IMR-90 (cell line): ENCODE measurements at regions not wholly inside any gene's neighbourhood (a gene's known extent, or its start where the extent isn't known, plus 50 kb on each side); places are given as distances from the start of the nearest gene placed in this dataset.

ENCODE experiments used
- ATAC-seq: fragments of 200-7000 bp; cut with Tn5 transposase; 2 replicates; pipeline ENCODE4 v1.9.1; 2020; ENCODE audit warnings: low read depth, mild to moderate bottlenecking, moderate library complexity
- BruUV-seq: library from RNA; stranded (reverse); fragments of 400-500 nt; replicated peaks from 2 replicates; lab custom pipeline; 2021; lab: Mats Ljungman, UMichigan
- CTCF ChIA-PET: fragments of 300-600 bp; formaldehyde crosslinking; extraction: SDS; loops from one replicate; lab custom pipeline; 2021; ENCODE audit warnings: antibody characterized with exemption; lab: Yijun Ruan, JAX
- POLR2A ChIA-PET: fragments of 300-600 bp; sonication (Branson Sonifier 250); formaldehyde crosslinking; loops from one replicate; lab custom pipeline; 2022; ENCODE audit warnings: antibody characterized with exemption; ENCODE audit not compliant: unreplicated experiment; lab: Charles Lee
- DNase-seq: peaks from one replicate; pipeline ENCODE4 v3.0.0; 2013
- H2AFZ ChIP-seq: replicated peaks from 2 replicates; pipeline ENCODE3; 2013; ENCODE audit warnings: low read length, mild to moderate bottlenecking; ENCODE audit not compliant: poor library complexity
- H2AK5ac ChIP-seq: 2 replicates; pipeline ENCODE4 v1.6.1; 2013; ENCODE audit warnings: low read depth, low read length, inconsistent platforms
- H2AK9ac ChIP-seq: replicated peaks from 2 replicates; pipeline ENCODE3; 2013; ENCODE audit warnings: mild to moderate bottlenecking, low read depth, low read length, moderate library complexity; ENCODE audit not compliant: poor library complexity
- H2BK120ac ChIP-seq: 2 replicates; pipeline ENCODE4 v1.6.1; 2013; ENCODE audit warnings: low read depth, low read length, inconsistent platforms
- H2BK15ac ChIP-seq: 3 replicates; pipeline ENCODE4 v1.6.1; 2013; ENCODE audit warnings: low read depth, low read length, inconsistent platforms
- H2BK20ac ChIP-seq: 2 replicates; pipeline ENCODE4 v1.6.1; 2013; ENCODE audit warnings: low read depth, mild to moderate bottlenecking, inconsistent platforms, low read length, moderate library complexity
- H2BK5ac ChIP-seq: 2 replicates; pipeline ENCODE4 v1.6.1; 2013; ENCODE audit warnings: mild to moderate bottlenecking, low read depth, low read length, inconsistent platforms; ENCODE audit not compliant: poor library complexity, severe bottlenecking
- H3K14ac ChIP-seq: replicated peaks from 2 replicates; pipeline ENCODE4 v1.6.1; 2013; ENCODE audit warnings: low read depth, low read length, inconsistent platforms
- H3K18ac ChIP-seq: 2 replicates; pipeline ENCODE4 v1.6.1; 2013; ENCODE audit warnings: low read depth, low read length, control low read depth
- H3K23ac ChIP-seq: 2 replicates; pipeline ENCODE4 v1.6.1; 2013; ENCODE audit warnings: low read depth, low read length, inconsistent platforms
- H3K27ac ChIP-seq: 2 replicates; pipeline ENCODE4 v1.5.1; 2013; ENCODE audit warnings: mild to moderate bottlenecking, control low read depth, low read length; ENCODE audit not compliant: insufficient read depth
- H3K27me3 ChIP-seq: 2 replicates; pipeline ENCODE4 v1.6.1; 2013; ENCODE audit warnings: low read length; ENCODE audit not compliant: control insufficient read depth, insufficient read depth
- H3K36me3 ChIP-seq: 2 replicates; pipeline ENCODE4 v1.6.1; 2013; ENCODE audit warnings: low read length, mixed read lengths; ENCODE audit not compliant: control insufficient read depth, insufficient read depth
- H3K4ac ChIP-seq: 2 replicates; pipeline ENCODE4 v1.6.1; 2013; ENCODE audit warnings: low read depth, low read length, inconsistent platforms
- H3K4me1 ChIP-seq: 2 replicates; pipeline ENCODE4 v1.6.1; 2013; ENCODE audit warnings: low read length, mixed read lengths; ENCODE audit not compliant: control insufficient read depth, insufficient read depth
- H3K4me2 ChIP-seq: 2 replicates; pipeline ENCODE4 v1.6.1; 2013; ENCODE audit warnings: low read depth, mild to moderate bottlenecking, control low read depth, low read length, moderate library complexity
- H3K4me3 ChIP-seq: 2 replicates; pipeline ENCODE4 v1.5.1; 2013; ENCODE audit warnings: low read depth, mild to moderate bottlenecking, control low read depth, low read length, moderate library complexity; ENCODE audit not compliant: insufficient read depth
- H3K56ac ChIP-seq: 2 replicates; pipeline ENCODE4 v1.6.1; 2013; ENCODE audit warnings: low read length, inconsistent platforms; ENCODE audit not compliant: insufficient read depth; ENCODE audit errors: extremely low read depth
- H3K79me1 ChIP-seq, 2 experiments: 2 replicates each; pipeline ENCODE4 v1.6.1; 2013; ENCODE audit warnings: low read length in 2 of 2, inconsistent platforms in 1 of 2, low read depth in 1 of 2
- H3K9ac ChIP-seq: 2 replicates; pipeline ENCODE4 v1.6.1; 2013; ENCODE audit warnings: low read depth, low read length, control low read depth
- H3K9me1 ChIP-seq: 2 replicates; pipeline ENCODE4 v1.6.1; 2013; ENCODE audit warnings: low read length, inconsistent platforms; ENCODE audit not compliant: insufficient read depth
- H3K9me3 ChIP-seq: 2 replicates; pipeline ENCODE4 v1.6.1; 2013; ENCODE audit warnings: low read length; ENCODE audit not compliant: control insufficient read depth, insufficient read depth
- H4K20me1 ChIP-seq: 2 replicates; pipeline ENCODE4 v1.6.1; 2013; ENCODE audit warnings: low read length, inconsistent platforms; ENCODE audit not compliant: insufficient read depth
- H4K5ac ChIP-seq: 2 replicates; pipeline ENCODE4 v1.6.1; 2013; ENCODE audit warnings: mild to moderate bottlenecking, low read depth, low read length, control low read depth
- H4K8ac ChIP-seq, 2 experiments: 2 replicates each; pipeline ENCODE4 v1.6.1; 2013; ENCODE audit warnings: low read depth in 2 of 2, low read length in 2 of 2, control low read depth in 1 of 2, inconsistent platforms in 1 of 2
- H4K91ac ChIP-seq: 2 replicates; pipeline ENCODE4 v1.6.1; 2013; ENCODE audit warnings: low read depth, low read length, inconsistent platforms; ENCODE audit not compliant: insufficient read depth
- BHLHE40 ChIP-seq: fragments of 150-350 bp; IDR thresholded peaks from 2 replicates; pipeline ENCODE4 v1.6.1; 2016; ENCODE audit warnings: mild to moderate bottlenecking, low read depth, low read length
- CEBPB ChIP-seq: IDR thresholded peaks from 2 replicates; pipeline ENCODE4 v1.6.1; 2012; ENCODE audit warnings: low read depth, low read length, improper control_type of control experiment
- CHD1 ChIP-seq: IDR thresholded peaks from 2 replicates; pipeline ENCODE4 v1.6.1; 2012; ENCODE audit warnings: low read depth, low read length, improper control_type of control experiment
- CTCF ChIP-seq: conservative IDR thresholded peaks from 2 replicates; pipeline ENCODE4 v1.5.1; 2012; ENCODE audit warnings: mild to moderate bottlenecking, low read depth, low read length, improper control_type of control experiment
- ELK1 ChIP-seq: fragments of 150-350 bp; IDR thresholded peaks from 2 replicates; pipeline ENCODE4 v1.6.1; 2016; ENCODE audit warnings: low read depth, mild to moderate bottlenecking, low read length, moderate library complexity, borderline replicate concordance
- MAFK ChIP-seq: IDR thresholded peaks from 2 replicates; pipeline ENCODE4 v1.6.1; 2012; ENCODE audit warnings: low read depth, low read length, improper control_type of control experiment
- MAZ ChIP-seq: IDR thresholded peaks from 2 replicates; pipeline ENCODE4 v1.6.1; 2012; ENCODE audit warnings: low read depth, mild to moderate bottlenecking, low read length, improper control_type of control experiment, moderate library complexity, borderline replicate concordance
- MXI1 ChIP-seq: IDR thresholded peaks from 2 replicates; pipeline ENCODE4 v1.6.1; 2012; ENCODE audit warnings: low read depth, mild to moderate bottlenecking, low read length, moderate library complexity, borderline replicate concordance
- RAD21 ChIP-seq: IDR thresholded peaks from 2 replicates; pipeline ENCODE4 v1.6.1; 2012; ENCODE audit warnings: low read length, improper control_type of control experiment
- RCOR1 ChIP-seq: IDR thresholded peaks from 2 replicates; pipeline ENCODE4 v1.6.1; 2012; ENCODE audit warnings: mild to moderate bottlenecking, low read length, improper control_type of control experiment; ENCODE audit not compliant: insufficient replicate concordance
- SMC3 ChIP-seq: fragments of 150-350 bp; IDR thresholded peaks from 2 replicates; pipeline ENCODE4 v1.6.1; 2016; ENCODE audit warnings: low read depth, mild to moderate bottlenecking, antibody characterized with exemption, low read length, moderate library complexity
- WGBS, 2 experiments: methylation state at CpG; one replicate each; pipeline versions ENCODE4 v1.1.5 to v1.1.7; 2013; ENCODE audit warnings: missing lambda C conversion rate in 2 of 2; ENCODE audit not compliant: insufficient read length in 1 of 2; ENCODE audit errors: extremely low coverage in 2 of 2; 5-methylcytosine and 5-hydroxymethylcytosine counted together
- dilution Hi-C: fragments of 300-500 bp; cut with HindIII; formaldehyde crosslinking; loops from one replicate; pipeline ENCODE4 v1.14.3; 2018; ENCODE audit warnings: low sequenced_read_pairs; ENCODE audit not compliant: unreplicated experiment
- in situ Hi-C: fragments of 300-500 bp; cut with MboI; formaldehyde crosslinking; loops from 3 replicates; pipeline ENCODE4 v1.14.3; 2019; ENCODE audit warnings: low sequenced_read_pairs, inconsistent platforms, mixed read lengths
- intact Hi-C: fragments of 100-400 bp; cut with micrococcal nuclease; formaldehyde crosslinking; loops from 2 replicates; pipeline ENCODE4 v1.10.0; 2022

- H2BK20ac ChIP-seq = no peak overlapping the region
- POLR2A ChIA-PET = no interaction called here
- H2AK5ac ChIP-seq = no peak overlapping the region
- ATAC-seq (no peak), DNase-seq (no peak)
- no peak overlapping the region for H3K56ac ChIP-seq
- H3K27ac ChIP-seq = no peak overlapping the region
- intact Hi-C loops (no loop called here), in situ Hi-C loops (no loop called here), dilution Hi-C loops (no loop called here)
- H3K4ac ChIP-seq = no peak overlapping the region
- no peak overlapping the region for H4K5ac ChIP-seq
- H4K20me1 ChIP-seq = no peaks in the 10 kb centered on the region
- H2AK9ac ChIP-seq = no peak overlapping the region
- TF ChIP-seq MAZ (no peak), RCOR1 (no peak), BHLHE40 (no peak), MXI1 (no peak), CHD1 (no peak), SMC3 (no peak), CEBPB (no peak), RAD21 (no peak), CTCF (no peak), ELK1 (no peak), MAFK (no peak)
- no TSS peak for BruUV-seq
- H2BK15ac ChIP-seq = no peak overlapping the region
- no peak overlapping the region for H3K9ac ChIP-seq
- no peak overlapping the region for H4K8ac ChIP-seq
- H3K27me3 ChIP-seq = no peaks in the 10 kb centered on the region; the same call in 1 of the 2 replicates
- H3K18ac ChIP-seq = no peak overlapping the region
- no peak overlapping the region for H2BK120ac ChIP-seq
- no peak overlapping the region for H3K4me2 ChIP-seq
- H3K36me3 ChIP-seq = no peaks in the 10 kb centered on the region
- H3K4me1 ChIP-seq = no peaks in the 10 kb centered on the region
- 0 out of 2 replicates have a peak, but pooled peaks cover 10% of the 10 kb centered on the region for H3K9me1 ChIP-seq
- H3K4me3 ChIP-seq = no peak overlapping the region
- H3K9me3 ChIP-seq = no peaks in the 10 kb centered on the region
- H4K91ac ChIP-seq = no peak overlapping the region
- no peak overlapping the region for H2BK5ac ChIP-seq
- no peaks in the 10 kb centered on the region for H3K79me1 ChIP-seq
- no peak overlapping the region for H2AFZ ChIP-seq
- H3K23ac ChIP-seq = no peak overlapping the region
- no peak overlapping the region for H3K14ac ChIP-seq
- CTCF ChIA-PET = no interaction called here
- no CpG with 5 or more reads among the region's 6 CpGs for WGBS, 2 experiments
Measured at GRCh38 chr9:89879276-89879675, 274.5 kb downstream of the GADD45G start.
